ENCODE measurements at regions not wholly inside any gene's neighbourhood (a gene's known extent, or its start where the extent isn't known, plus 50 kb on each side); places are given as distances from the start of the nearest gene placed in this dataset.

GRCh38 chr18:65498605-65499004, 252.2 kb upstream of the CDH7 start:
- intact Hi-C loops (cut with DNase I; ENCODE audit: low total_unique reads) = no loop called here
- Histone ChIP-seq H3K27ac (no peak overlapping the region), H3K36me3 (no peaks in the 10 kb centered on the region), H3K4me1 (no peaks in the 10 kb centered on the region), H3K9me3 (no peaks in the 10 kb centered on the region), H3K4me3 (no peak overlapping the region), H3K27me3 (no peaks in the 10 kb centered on the region)
- no peak for DNase-seq (ENCODE audit: low spot score in 2 of 2)
- no peak for TF ChIP-seq POLR2A (IDR thresholded peaks at IDR 0.05)
- no peak for TF ChIP-seq POLR2AphosphoS5 (IDR thresholded peaks at IDR 0.05)
- TF ChIP-seq, protein P1, sequence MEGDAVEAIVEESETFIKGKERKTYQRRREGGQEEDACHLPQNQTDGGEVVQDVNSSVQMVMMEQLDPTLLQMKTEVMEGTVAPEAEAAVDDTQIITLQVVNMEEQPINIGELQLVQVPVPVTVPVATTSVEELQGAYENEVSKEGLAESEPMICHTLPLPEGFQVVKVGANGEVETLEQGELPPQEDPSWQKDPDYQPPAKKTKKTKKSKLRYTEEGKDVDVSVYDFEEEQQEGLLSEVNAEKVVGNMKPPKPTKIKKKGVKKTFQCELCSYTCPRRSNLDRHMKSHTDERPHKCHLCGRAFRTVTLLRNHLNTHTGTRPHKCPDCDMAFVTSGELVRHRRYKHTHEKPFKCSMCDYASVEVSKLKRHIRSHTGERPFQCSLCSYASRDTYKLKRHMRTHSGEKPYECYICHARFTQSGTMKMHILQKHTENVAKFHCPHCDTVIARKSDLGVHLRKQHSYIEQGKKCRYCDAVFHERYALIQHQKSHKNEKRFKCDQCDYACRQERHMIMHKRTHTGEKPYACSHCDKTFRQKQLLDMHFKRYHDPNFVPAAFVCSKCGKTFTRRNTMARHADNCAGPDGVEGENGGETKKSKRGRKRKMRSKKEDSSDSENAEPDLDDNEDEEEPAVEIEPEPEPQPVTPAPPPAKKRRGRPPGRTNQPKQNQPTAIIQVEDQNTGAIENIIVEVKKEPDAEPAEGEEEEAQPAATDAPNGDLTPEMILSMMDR (IDR thresholded peaks at IDR 0.05) = no peak

DNA sequence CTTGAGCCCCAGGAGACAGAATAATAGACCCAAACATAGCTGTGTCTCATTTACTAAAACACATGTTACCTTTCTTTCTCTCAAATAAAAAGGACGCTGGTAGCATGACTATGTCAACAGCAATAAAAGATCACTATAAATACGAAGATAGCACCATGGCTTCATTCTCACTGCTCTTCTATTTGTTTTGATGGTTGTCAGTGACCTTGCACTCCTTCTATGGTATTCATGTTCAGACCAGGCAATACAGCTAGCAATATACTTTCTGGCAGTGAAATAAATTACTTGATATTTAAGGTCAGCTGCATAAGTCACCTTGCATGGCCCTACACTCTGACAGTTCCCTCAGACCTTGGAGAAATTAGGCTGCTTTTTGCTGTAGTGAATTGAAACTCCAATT, 263.2 kb upstream of the CDH7 start:
- Histone ChIP-seq H3K4me3 (no peak overlapping the region), H3K4me1 (no peaks in the 10 kb centered on the region), H3K36me3 (no peaks in the 10 kb centered on the region), H3K9me3 (no peaks in the 10 kb centered on the region), H3K27ac (no peak overlapping the region), H3K27me3 (no peaks in the 10 kb centered on the region)
- TF ChIP-seq, protein P1 (IDR thresholded peaks at IDR 0.05) = no peak
- TF ChIP-seq POLR2A (IDR thresholded peaks at IDR 0.05) (no peak), POLR2AphosphoS5 (IDR thresholded peaks at IDR 0.05) (no peak)
- intact Hi-C loops (cut with DNase I; ENCODE audit: low total_unique reads) = no loop called here
- DNase-seq (ENCODE audit: low spot score in 2 of 2) = no peak

GRCh38 chr18:65477455-65477854, 273.4 kb upstream of the CDH7 start:
- TF ChIP-seq POLR2AphosphoS5 (IDR thresholded peaks at IDR 0.05) = no peak
- intact Hi-C loops (cut with DNase I; ENCODE audit: low total_unique reads) = no loop called here
- H3K4me1 ChIP-seq = no peaks in the 10 kb centered on the region
- H3K27ac ChIP-seq = no peak overlapping the region
- DNase-seq (ENCODE audit: low spot score in 2 of 2) = no peak
- no peak overlapping the region for H3K4me3 ChIP-seq
- H3K9me3 ChIP-seq = no peaks in the 10 kb centered on the region
- no peaks in the 10 kb centered on the region for H3K27me3 ChIP-seq
- no peaks in the 10 kb centered on the region for H3K36me3 ChIP-seq

- Histone ChIP-seq H3K27me3 (no peaks in the 10 kb centered on the region), H3K4me3 (no peak overlapping the region), H3K9me3 (no peaks in the 10 kb centered on the region), H3K36me3 (no peaks in the 10 kb centered on the region), H3K4me1 (no peaks in the 10 kb centered on the region), H3K27ac (no peak overlapping the region)
- TF ChIP-seq POLR2A (IDR thresholded peaks at IDR 0.05) (no peak), POLR2AphosphoS5 (IDR thresholded peaks at IDR 0.05) (no peak)
- TF ChIP-seq, protein P1 (IDR thresholded peaks at IDR 0.05) = no peak
- DNase-seq (ENCODE audit: low spot score in 2 of 2) = no peak
- intact Hi-C loops (cut with DNase I; ENCODE audit: low total_unique reads) = no loop called here
Measured at GRCh38 chr18:65468881-65469280, 281.9 kb upstream of the CDH7 start.

DNA sequence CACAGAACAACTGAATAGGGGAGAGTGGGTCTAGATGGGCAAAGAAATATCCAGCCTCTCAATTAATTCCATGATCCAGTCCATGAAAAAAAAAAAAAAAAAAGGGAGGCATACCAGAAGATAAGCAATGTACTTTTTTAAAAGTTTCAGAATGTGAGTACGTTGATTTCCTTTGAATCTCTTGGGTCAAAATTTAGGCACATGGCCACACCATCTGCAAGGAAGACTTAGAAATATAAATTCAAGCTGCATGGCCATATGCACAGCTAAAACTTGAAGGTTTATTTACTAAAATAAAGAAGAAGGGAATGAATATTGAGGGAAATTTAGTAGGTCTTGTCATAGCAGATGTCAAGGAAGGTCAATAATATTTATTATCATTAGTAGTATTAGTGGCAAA, 286.5 kb upstream of the CDH7 start:
- TF ChIP-seq POLR2AphosphoS5 (IDR thresholded peaks at IDR 0.05) (no peak), POLR2A (IDR thresholded peaks at IDR 0.05) (no peak)
- TF ChIP-seq, protein P1 (IDR thresholded peaks at IDR 0.05) = no peak
- Histone ChIP-seq H3K4me1 (no peaks in the 10 kb centered on the region), H3K9me3 (no peaks in the 10 kb centered on the region), H3K4me3 (no peak overlapping the region), H3K36me3 (no peaks in the 10 kb centered on the region), H3K27ac (no peak overlapping the region), H3K27me3 (no peaks in the 10 kb centered on the region)
- no peak for DNase-seq (ENCODE audit: low spot score in 2 of 2)
- intact Hi-C loops (cut with DNase I; ENCODE audit: low total_unique reads) = no loop called here

- H3K27me3 ChIP-seq = no peaks in the 10 kb centered on the region
- H3K27ac ChIP-seq = no peak overlapping the region
- no peaks in the 10 kb centered on the region for H3K9me3 ChIP-seq
- H3K36me3 ChIP-seq = no peaks in the 10 kb centered on the region
- TF ChIP-seq, protein P1 (IDR thresholded peaks at IDR 0.05) = no peak
- no peak for TF ChIP-seq POLR2A (IDR thresholded peaks at IDR 0.05)
- no peak for TF ChIP-seq POLR2AphosphoS5 (IDR thresholded peaks at IDR 0.05)
- no peaks in the 10 kb centered on the region for H3K4me1 ChIP-seq
- H3K4me3 ChIP-seq = no peak overlapping the region
- intact Hi-C loops (cut with DNase I; ENCODE audit: low total_unique reads) = no loop called here
- DNase-seq (ENCODE audit: low spot score in 2 of 2) = no peak
Measured at GRCh38 chr18:65459741-65460140, 291.1 kb upstream of the CDH7 start.
